Stimulated activated CD4-positive, alpha-beta T cell treated with anti-CD3 and anti-CD28 coated beads, Interleukin-12 subunit alpha, Interleukin-12 subunit beta, amount 100 ng/mL, for 24 hours (primary cell): ENCODE measurements at regions not wholly inside any gene's neighbourhood (a gene's known extent, or its start where the extent isn't known, plus 50 kb on each side); places are given as distances from the start of the nearest gene placed in this dataset.

Experiments
- DNase-seq, 2 experiments: peaks; one replicate each; pipeline ENCODE4 v3.0.0-alpha.2; 2020; ENCODE audit warnings: low read depth in 2 of 2

- DNase-seq, result no peak
Observed at GRCh38 chr12:3923021-3923420, 49.8 kb upstream of the PARP11 start.
